Astrocyte (in vitro differentiated cells and primary cell): ENCODE measurements at regions not wholly inside any gene's neighbourhood (a gene's known extent, or its start where the extent isn't known, plus 50 kb on each side); places are given as distances from the start of the nearest gene placed in this dataset.

ENCODE experiments used
- CTCF ChIP-seq: IDR thresholded peaks from 2 replicates; pipeline ENCODE4 v1.5.1; 2011; ENCODE audit warnings: low read depth, mild to moderate bottlenecking, inconsistent platforms, low read length, moderate library complexity; ENCODE audit not compliant: insufficient read depth
- EZH2 ChIP-seq: IDR thresholded peaks from 2 replicates; pipeline ENCODE4 v1.6.1; 2012; ENCODE audit warnings: mild to moderate bottlenecking, low read length, inconsistent platforms; ENCODE audit not compliant: insufficient read depth

DNA sequence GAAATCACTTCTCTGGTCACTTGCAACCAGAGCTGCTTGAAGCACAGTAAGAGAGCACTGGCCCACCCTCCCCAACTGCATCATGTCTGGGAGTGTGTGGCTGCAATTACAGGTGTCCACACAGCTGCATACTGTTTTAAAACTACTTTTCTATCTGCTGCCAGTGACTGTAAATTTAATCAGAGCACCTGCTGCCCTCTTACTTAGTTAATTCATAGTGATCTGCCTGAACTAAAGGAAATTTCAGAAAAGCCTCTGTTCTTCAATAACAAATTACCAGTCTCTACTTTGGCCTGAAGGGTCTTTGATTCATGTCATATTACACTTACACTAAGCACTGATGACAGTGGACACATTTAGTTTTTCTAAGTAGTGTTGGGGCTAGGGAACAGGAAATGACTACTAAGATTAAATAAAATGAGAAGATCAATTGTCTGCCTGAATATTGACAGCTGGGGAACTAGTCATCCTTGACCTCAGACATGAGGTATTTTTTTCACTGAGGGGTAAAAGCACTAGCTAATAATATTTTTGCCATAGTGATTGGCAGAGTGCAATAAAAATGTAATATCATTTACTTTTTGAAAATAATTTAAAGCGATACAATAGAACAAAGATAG is 788.9 kb upstream of the GRAMD2B start:
- TF ChIP-seq CTCF: no peak
- no peak for TF ChIP-seq EZH2
